Liver (tissue), 8 donors: ENCODE measurements at regions not wholly inside any gene's neighbourhood (a gene's known extent, or its start where the extent isn't known, plus 50 kb on each side); places are given as distances from the start of the nearest gene placed in this dataset.
"Not testable (repeated sequence)": the region's sequence is repeated elsewhere in the genome, so short reads cannot be mapped to it uniquely, and the experiment has no call there.

Source experiments
- DNase-seq: peaks from one replicate; pipeline ENCODE4 v3.0.0-alpha.2; 2017; ENCODE audit warnings: low spot score
- H3K27ac ChIP-seq, 2 donors: one replicate each; pipeline ENCODE4 v1.7.0; 2013; ENCODE audit warnings: inconsistent platforms in 2 of 2, low read length in 2 of 2, control low read depth in 1 of 2, low read depth in 1 of 2, mild to moderate bottlenecking in 1 of 2
- H3K27me3 ChIP-seq, 4 donors: one replicate each; pipeline versions ENCODE4 v1.6.1 to v1.7.0; 2013; ENCODE audit warnings: low read length in 3 of 4, inconsistent platforms in 1 of 4, mild to moderate bottlenecking in 1 of 4, moderate library complexity in 1 of 4; ENCODE audit not compliant: control insufficient read depth in 4 of 4, insufficient read depth in 4 of 4
- H3K36me3 ChIP-seq, 4 donors: one replicate each; pipeline versions ENCODE4 v1.6.1 to v1.7.0; 2013; ENCODE audit warnings: low read length in 3 of 4, mild to moderate bottlenecking in 3 of 4, low read depth in 1 of 4, moderate library complexity in 1 of 4; ENCODE audit not compliant: control insufficient read depth in 4 of 4, insufficient read depth in 3 of 4
- H3K4me1 ChIP-seq, 4 donors: one replicate each; pipeline versions ENCODE4 v1.6.1 to v1.7.0; 2013; ENCODE audit warnings: low read length in 3 of 4, mild to moderate bottlenecking in 3 of 4, moderate library complexity in 1 of 4; ENCODE audit not compliant: control insufficient read depth in 4 of 4, insufficient read depth in 4 of 4
- H3K4me3 ChIP-seq, 3 donors: one replicate each; pipeline versions ENCODE4 v1.6.1 to v1.7.0; 2013; ENCODE audit warnings: low read length in 3 of 3, control low read depth in 1 of 3, low read depth in 1 of 3, mild to moderate bottlenecking in 1 of 3
- H3K9ac ChIP-seq, 2 donors: one replicate each; pipeline ENCODE4 v1.7.0; 2013; ENCODE audit warnings: low read length in 2 of 2, mild to moderate bottlenecking in 2 of 2, moderate library complexity in 2 of 2, control low read depth in 1 of 2, low read depth in 1 of 2
- H3K9me3 ChIP-seq, 4 donors: one replicate each; pipeline versions ENCODE4 v1.6.1 to v1.7.0; 2013; ENCODE audit warnings: low read length in 3 of 4; ENCODE audit not compliant: control insufficient read depth in 4 of 4
- ATF3 ChIP-seq: IDR thresholded peaks from 2 replicates; pipeline ENCODE4 v1.6.1; 2016; ENCODE audit warnings: antibody characterized with exemption
- CTCF ChIP-seq: fragments of 150-350 bp; IDR thresholded peaks from 2 replicates; pipeline ENCODE4 v1.5.1; 2017; ENCODE audit warnings: improper control_type of control experiment, low read depth, low read length; ENCODE audit not compliant: missing input control
- EGR1 ChIP-seq, 2 donors: IDR thresholded peaks; 2 replicates each; pipeline ENCODE4 v1.6.1; 2016 to 2018; ENCODE audit warnings: antibody characterized with exemption in 2 of 2, low read depth in 2 of 2
- FOXA2 ChIP-seq: IDR thresholded peaks from 2 replicates; pipeline ENCODE4 v1.6.1; 2016; ENCODE audit warnings: antibody characterized with exemption
- GABPA ChIP-seq, 2 donors: IDR thresholded peaks in 1 of 2; conservative IDR thresholded peaks in 1 of 2; 2 replicates each; pipeline ENCODE4 v1.6.1; 2016; ENCODE audit warnings: antibody characterized with exemption in 2 of 2, mild to moderate bottlenecking in 1 of 2, moderate library complexity in 1 of 2
- HNF4A ChIP-seq, 2 donors: conservative IDR thresholded peaks; 2 replicates each; pipeline ENCODE4 v1.6.1; 2016; ENCODE audit warnings: antibody characterized with exemption in 2 of 2, mild to moderate bottlenecking in 2 of 2
- HNF4G ChIP-seq: IDR thresholded peaks from 2 replicates; pipeline ENCODE4 v1.6.1; 2016; ENCODE audit warnings: antibody characterized with exemption
- JUND ChIP-seq, 2 donors: IDR thresholded peaks; 2 replicates each; pipeline ENCODE4 v1.6.1; 2016; ENCODE audit warnings: antibody characterized with exemption in 2 of 2
- RAD21 ChIP-seq, 2 donors: IDR thresholded peaks; 2 replicates each; pipeline ENCODE4 v1.6.1; 2016; ENCODE audit warnings: antibody characterized with exemption in 2 of 2, mild to moderate bottlenecking in 2 of 2
- REST ChIP-seq: IDR thresholded peaks from 2 replicates; pipeline ENCODE4 v1.6.1; 2016; ENCODE audit warnings: antibody characterized with exemption, mild to moderate bottlenecking
- SP1 ChIP-seq: IDR thresholded peaks from 2 replicates; pipeline ENCODE4 v1.6.1; 2018; ENCODE audit warnings: antibody characterized with exemption, mild to moderate bottlenecking
- YY1 ChIP-seq: IDR thresholded peaks from 2 replicates; pipeline ENCODE4 v1.6.1; 2016; ENCODE audit warnings: antibody characterized with exemption, mild to moderate bottlenecking
- ZBTB33 ChIP-seq: IDR thresholded peaks from 2 replicates; pipeline ENCODE4 v1.6.1; 2016; ENCODE audit warnings: antibody characterized with exemption
- WGBS: extraction: QIAGEN DNeasy Blood & Tissue Kit; methylation state at CpG from one replicate; pipeline ENCODE4 v1.1.7; 2013; 5-methylcytosine and 5-hydroxymethylcytosine counted together
- donor health status: healthy.
- donor health status: healthy.
- donor health status: healthy.
- donor health status: healthy.
- donor health status: healthy.

GRCh38 chr15:81795899-81796298 is 249.9 kb downstream of the MEX3B start:
- DNase-seq = no peak
- WGBS = 96% methylated on average over 1 of the region's 1 CpG
- TF ChIP-seq ZBTB33 = no peak
- no peak for TF ChIP-seq RAD21 (IDR thresholded peaks at IDR 0.05)
- Histone ChIP-seq H3K36me3 (no peaks in the 10 kb centered on the region), H3K27ac (no peak overlapping the region), H3K9me3 (no peaks in the 10 kb centered on the region), H3K4me1 (no peaks in the 10 kb centered on the region), H3K27me3 (peaks cover 0 to 2% (median 0%) of the 10 kb centered on the region in 4 donors), H3K9ac (no peak overlapping the region), H3K4me3 (no peak overlapping the region)

- no peak overlapping the region for H3K4me3 ChIP-seq
- H3K4me1 ChIP-seq = no peaks in the 10 kb centered on the region
- H3K27ac ChIP-seq = no peak overlapping the region
- 80% methylated on average over 2 of the region's 2 CpGs for WGBS
- no peak overlapping the region for H3K9ac ChIP-seq
- H3K27me3 ChIP-seq = peaks cover 0 to 2% (median 0%) of the 10 kb centered on the region in 4 donors
- H3K9me3 ChIP-seq = no peaks in the 10 kb centered on the region
- no peaks in the 10 kb centered on the region for H3K36me3 ChIP-seq
- TF ChIP-seq EGR1 (IDR thresholded peaks at IDR 0.05; ENCODE audit: low read depth in 2 of 2) (no peak), FOXA2 (no peak), JUND (IDR thresholded peaks at IDR 0.05) (no peak)
- no peak for DNase-seq
Observed at GRCh38 chr15:81792646-81793045, 253.2 kb downstream of the MEX3B start.

- H3K9me3 ChIP-seq, H3K27ac ChIP-seq, H3K4me3 ChIP-seq, H3K27me3 ChIP-seq, DNase-seq, H3K36me3 ChIP-seq, H3K9ac ChIP-seq, H3K4me1 ChIP-seq: not testable (repeated sequence)
- 84% methylated on average over 2 of the region's 2 CpGs for WGBS
Observed at GRCh38 chr15:81791322-81791721, 254.5 kb downstream of the MEX3B start.

GRCh38 chr15:81789403-81789802 is 256.4 kb downstream of the MEX3B start:
- Histone ChIP-seq H3K9ac (no peak overlapping the region), H3K4me3 (no peak overlapping the region), H3K27me3 (peaks cover 0 to 6% (median 0%) of the 10 kb centered on the region in 4 donors), H3K36me3 (no peaks in the 10 kb centered on the region), H3K9me3 (no peaks in the 10 kb centered on the region), H3K27ac (no peak overlapping the region), H3K4me1 (no peaks in the 10 kb centered on the region)
- DNase-seq = no peak
- WGBS = 87% methylated on average over 4 of the region's 4 CpGs
- TF ChIP-seq SP1 = no peak
- TF ChIP-seq FOXA2 = no peak
- no peak for TF ChIP-seq ATF3
- TF ChIP-seq REST = no peak
- TF ChIP-seq EGR1 (IDR thresholded peaks at IDR 0.05; ENCODE audit: low read depth in 2 of 2) = no peak
- TF ChIP-seq GABPA (IDR thresholded peaks at IDR 0.05 in 1 of 2, conservative IDR thresholded peaks at IDR 0.05 in 1 of 2) = no peak
- no peak for TF ChIP-seq YY1
- no peak for TF ChIP-seq RAD21 (IDR thresholded peaks at IDR 0.05)
- no peak for TF ChIP-seq HNF4G
- no peak for TF ChIP-seq HNF4A (conservative IDR thresholded peaks at IDR 0.05)
- no peak for TF ChIP-seq CTCF
- no peak for TF ChIP-seq ZBTB33
